COLO668 (cell line): ENCODE measurements at regions not wholly inside any gene's neighbourhood (a gene's known extent, or its start where the extent isn't known, plus 50 kb on each side); places are given as distances from the start of the nearest gene placed in this dataset.
"Not testable (repeated sequence)": the region's sequence is repeated elsewhere in the genome, so short reads cannot be mapped to it uniquely, and the experiment has no call there.

Experiments used
- DNase-seq: peaks from one replicate; lab custom pipeline; 2025; ENCODE audit not compliant: unreplicated experiment; lab: John Stamatoyannopoulos, UW

- DNase-seq = no peak
These were observed 442.8 kb downstream of the SETD4 start for GRCh38 chr21:35617491-35617890.

- no peak for DNase-seq
These were observed 444.2 kb downstream of the SETD4 start for GRCh38 chr21:35616090-35616489.

GRCh38 chr21:35615325-35615724, 445.0 kb downstream of the SETD4 start:
- no peak for DNase-seq

- DNase-seq = peak; percentile 30
These were observed 445.9 kb downstream of the SETD4 start for GRCh38 chr21:35614396-35614921.

GRCh38 chr21:35611708-35612132, 448.6 kb downstream of the SETD4 start:
- DNase-seq = no peak

- DNase-seq = no peak
These were observed 451.1 kb downstream of the SETD4 start for GRCh38 chr21:35609263-35609662.

GRCh38 chr21:35607406-35607805, 452.9 kb downstream of the SETD4 start:
- DNase-seq = no peak

- no peak for DNase-seq
These were observed 453.7 kb downstream of the SETD4 start for GRCh38 chr21:35606578-35606977.

- DNase-seq = no peak
These were observed 454.2 kb downstream of the SETD4 start for GRCh38 chr21:35606146-35606545.

GRCh38 chr21:35603494-35603893, 456.8 kb downstream of the SETD4 start:
- peak; percentile 62 for DNase-seq

- DNase-seq = no peak
These were observed 457.4 kb downstream of the SETD4 start for GRCh38 chr21:35602811-35603362.

- no peak for DNase-seq
These were observed 459.1 kb downstream of the SETD4 start for GRCh38 chr21:35601211-35601610.

- no peak for DNase-seq
These were observed 461.2 kb downstream of the SETD4 start for GRCh38 chr21:35599164-35599563.

GRCh38 chr21:35597750-35598339, 462.5 kb downstream of the SETD4 start:
- no peak for DNase-seq

- no peak for DNase-seq
These were observed 465.4 kb downstream of the SETD4 start for GRCh38 chr21:35594905-35595304.

- no peak for DNase-seq
These were observed 467.3 kb downstream of the SETD4 start for GRCh38 chr21:35593000-35593502.

- not testable (repeated sequence) for DNase-seq
These were observed 470.0 kb downstream of the SETD4 start for GRCh38 chr21:35590284-35590683.

GRCh38 chr21:35587841-35588380, 472.4 kb downstream of the SETD4 start:
- DNase-seq = no peak

- no peak for DNase-seq
These were observed 474.0 kb downstream of the SETD4 start for GRCh38 chr21:35586305-35586704.

GRCh38 chr21:35585878-35586277, 474.4 kb downstream of the SETD4 start:
- no peak for DNase-seq

- no peak for DNase-seq
These were observed 475.2 kb downstream of the SETD4 start for GRCh38 chr21:35585155-35585554.

- no peak for DNase-seq
These were observed 476.6 kb downstream of the SETD4 start for GRCh38 chr21:35583566-35584216.
